Neural cell (in vitro differentiated cells): ENCODE measurements at regions not wholly inside any gene's neighbourhood (a gene's known extent, or its start where the extent isn't known, plus 50 kb on each side); places are given as distances from the start of the nearest gene placed in this dataset.

Source experiments
- CTCF ChIP-seq: fragments of 450-650 bp; IDR thresholded peaks from 2 replicates; pipeline ENCODE4 v1.5.1; 2014; ENCODE audit warnings: antibody characterized with exemption, mild to moderate bottlenecking, moderate library complexity; ENCODE audit not compliant: poor library complexity, severe bottlenecking
- EP300 ChIP-seq: fragments of 450-650 bp; conservative IDR thresholded peaks from 2 replicates; pipeline ENCODE4 v1.6.1; 2014; ENCODE audit warnings: antibody characterized with exemption, mild to moderate bottlenecking, moderate library complexity; ENCODE audit not compliant: poor library complexity, severe bottlenecking

- TF ChIP-seq EP300: no peak
- TF ChIP-seq CTCF: no peak
These were observed 82.1 kb upstream of the ARHGEF3 start for GRCh38 chr3:56883828-56884227.
